OCI-M2 (cell line): ENCODE measurements at regions not wholly inside any gene's neighbourhood (a gene's known extent, or its start where the extent isn't known, plus 50 kb on each side); places are given as distances from the start of the nearest gene placed in this dataset.

Experiments
- DNase-seq: peaks from one replicate; lab custom pipeline; 2025; ENCODE audit not compliant: unreplicated experiment; lab: John Stamatoyannopoulos, UW

GRCh38 chr6:105818505-105818904 lies 267.6 kb upstream of the PRDM1 start:
- no peak for DNase-seq

GRCh38 chr6:105817961-105818360 lies 268.2 kb upstream of the PRDM1 start:
- no peak for DNase-seq

- DNase-seq = no peak
These were observed 268.8 kb upstream of the PRDM1 start for GRCh38 chr6:105817370-105817769.

GRCh38 chr6:105816847-105817246 lies 269.3 kb upstream of the PRDM1 start:
- DNase-seq = no peak

GRCh38 chr6:105815661-105816555 lies 270.2 kb upstream of the PRDM1 start:
- no peak for DNase-seq

GRCh38 chr6:105814745-105815536 lies 271.2 kb upstream of the PRDM1 start:
- no peak for DNase-seq

- DNase-seq = no peak
These were observed 275.1 kb upstream of the PRDM1 start for GRCh38 chr6:105810922-105811482.

- DNase-seq = no peak
These were observed 275.8 kb upstream of the PRDM1 start for GRCh38 chr6:105810105-105810921.

GRCh38 chr6:105808571-105808970 lies 277.6 kb upstream of the PRDM1 start:
- DNase-seq = no peak

GRCh38 chr6:105807905-105808304 lies 278.2 kb upstream of the PRDM1 start:
- DNase-seq = no peak

GRCh38 chr6:105806486-105806920 lies 279.6 kb upstream of the PRDM1 start:
- DNase-seq = no peak

- no peak for DNase-seq
These were observed 280.6 kb upstream of the PRDM1 start for GRCh38 chr6:105805501-105806023.

- no peak for DNase-seq
These were observed 281.7 kb upstream of the PRDM1 start for GRCh38 chr6:105804424-105804823.

- DNase-seq = no peak
These were observed 282.1 kb upstream of the PRDM1 start for GRCh38 chr6:105804000-105804399.

- no peak for DNase-seq
These were observed 282.7 kb upstream of the PRDM1 start for GRCh38 chr6:105803442-105803841.

- DNase-seq = no peak
These were observed 283.4 kb upstream of the PRDM1 start for GRCh38 chr6:105802703-105803102.

- no peak for DNase-seq
These were observed 285.3 kb upstream of the PRDM1 start for GRCh38 chr6:105800871-105801270.

GRCh38 chr6:105800398-105800797 lies 285.7 kb upstream of the PRDM1 start:
- DNase-seq = no peak

- DNase-seq = no peak
These were observed 287.1 kb upstream of the PRDM1 start for GRCh38 chr6:105799056-105799455.

- DNase-seq = no peak
These were observed 288.1 kb upstream of the PRDM1 start for GRCh38 chr6:105797983-105798453.
